Subcutaneous abdominal adipose tissue (tissue), 5 donors: ENCODE measurements at regions not wholly inside any gene's neighbourhood (a gene's known extent, or its start where the extent isn't known, plus 50 kb on each side); places are given as distances from the start of the nearest gene placed in this dataset.
"Not testable (repeated sequence)": the region's sequence is repeated elsewhere in the genome, so short reads cannot be mapped to it uniquely, and the experiment has no call there.

ENCODE experiments used
- H3K27ac ChIP-seq: one replicate; pipeline ENCODE4 v1.7.0; 2013; ENCODE audit warnings: low read depth, mild to moderate bottlenecking, inconsistent platforms, low read length, moderate library complexity
- H3K27me3 ChIP-seq, 5 donors: one replicate each; pipeline ENCODE4 v1.7.0; 2013; ENCODE audit warnings: low read length in 5 of 5, inconsistent platforms in 1 of 5; ENCODE audit not compliant: control insufficient read depth in 5 of 5, insufficient read depth in 4 of 5
- H3K36me3 ChIP-seq, 5 donors: one replicate each; pipeline ENCODE4 v1.7.0; 2013; ENCODE audit warnings: low read length in 5 of 5; ENCODE audit not compliant: control insufficient read depth in 5 of 5, insufficient read depth in 5 of 5
- H3K4me1 ChIP-seq, 5 donors: one replicate each; pipeline ENCODE4 v1.7.0; 2013; ENCODE audit warnings: low read length in 5 of 5, mild to moderate bottlenecking in 3 of 5, moderate library complexity in 1 of 5; ENCODE audit not compliant: control insufficient read depth in 5 of 5, insufficient read depth in 5 of 5
- H3K4me3 ChIP-seq, 5 donors: one replicate each; pipeline ENCODE4 v1.7.0; 2013; ENCODE audit warnings: low read length in 5 of 5, low read depth in 1 of 5
- H3K9ac ChIP-seq, 5 donors: one replicate each; pipeline ENCODE4 v1.7.0; 2013; ENCODE audit warnings: low read length in 5 of 5, mild to moderate bottlenecking in 4 of 5, moderate library complexity in 3 of 5
- H3K9me3 ChIP-seq, 5 donors: one replicate each; pipeline ENCODE4 v1.7.0; 2013; ENCODE audit warnings: low read length in 5 of 5; ENCODE audit not compliant: control insufficient read depth in 5 of 5
- donor health status: healthy.
- donor health status: healthy.
- donor health status: healthy.
- donor health status: healthy.
- donor health status: healthy.

DNA sequence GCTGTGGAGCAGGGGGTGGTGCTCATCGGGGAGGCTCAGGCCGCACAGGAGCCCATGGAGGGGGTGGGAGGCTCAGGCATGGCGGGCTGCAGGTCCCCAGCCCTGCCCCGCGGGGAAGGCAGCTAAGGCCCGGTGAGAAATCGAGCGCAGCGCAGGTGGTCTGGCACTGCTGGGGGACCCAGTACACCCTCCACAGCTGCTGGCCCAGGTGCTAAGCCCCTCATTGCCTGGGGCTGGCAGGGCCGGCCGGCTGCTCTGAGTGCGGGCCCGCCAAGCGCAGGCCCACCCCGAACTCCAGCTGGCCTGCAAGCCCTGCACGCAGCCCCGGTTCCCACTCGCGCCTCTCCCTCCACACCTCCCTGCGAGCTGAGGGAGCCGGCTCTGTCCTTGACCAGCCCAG lies 257.3 kb upstream of the CNTN5 start:
- H3K4me1 ChIP-seq, H3K36me3 ChIP-seq, H3K27ac ChIP-seq, H3K4me3 ChIP-seq, H3K27me3 ChIP-seq, H3K9ac ChIP-seq: not testable (repeated sequence)
- H3K9me3 ChIP-seq: peaks cover 0 to 11% (median 3%) of the 10 kb centered on the region in 5 donors

DNA sequence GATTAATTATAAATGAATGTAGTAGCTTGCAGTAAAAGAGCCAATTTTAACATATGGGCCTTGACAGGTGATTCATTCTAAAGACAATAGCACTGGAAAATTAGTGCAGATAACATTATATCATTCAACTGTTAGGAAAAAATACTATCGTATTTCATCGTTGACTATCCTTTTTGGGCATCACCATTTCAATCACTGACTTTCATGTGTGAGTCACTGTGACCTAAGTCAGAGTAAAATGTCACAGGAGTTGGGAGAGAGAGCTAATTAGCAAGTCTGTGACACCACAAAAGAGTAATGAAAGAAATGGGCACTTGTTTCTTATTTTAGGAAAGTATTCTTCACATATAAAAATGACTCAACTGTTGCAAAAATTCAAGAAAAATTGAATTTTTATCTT lies 253.8 kb upstream of the CNTN5 start:
- H3K36me3 ChIP-seq: no peaks in the 10 kb centered on the region
- H3K4me3 ChIP-seq: no peak overlapping the region
- H3K9me3 ChIP-seq: peaks cover 0 to 15% (median 2%) of the 10 kb centered on the region in 5 donors
- H3K9ac ChIP-seq: no peak overlapping the region
- no peaks in the 10 kb centered on the region for H3K27me3 ChIP-seq
- H3K27ac ChIP-seq: no peak overlapping the region
- no peaks in the 10 kb centered on the region for H3K4me1 ChIP-seq

DNA sequence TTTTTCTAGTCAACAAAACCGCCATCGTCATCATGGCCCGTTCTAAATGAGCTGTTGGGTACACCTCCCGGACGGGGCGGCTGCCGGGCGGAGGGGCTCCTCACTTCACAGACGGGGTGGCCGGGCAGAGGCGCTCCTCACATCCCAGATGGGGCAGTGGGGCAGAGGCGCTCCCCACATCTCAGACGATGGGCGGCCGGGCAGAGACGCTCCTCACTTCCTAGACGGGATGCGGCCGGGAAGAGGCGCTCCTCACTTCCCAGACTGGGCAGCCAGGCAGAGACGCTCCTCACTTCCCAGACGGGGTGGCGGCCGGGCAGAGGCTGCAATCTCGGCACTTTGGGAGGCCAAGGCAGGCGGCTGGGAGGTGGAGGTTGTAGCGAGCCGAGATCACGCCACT lies 250.7 kb upstream of the CNTN5 start:
- H3K4me1 ChIP-seq, H3K9ac ChIP-seq, H3K4me3 ChIP-seq, H3K36me3 ChIP-seq, H3K27ac ChIP-seq, H3K9me3 ChIP-seq, H3K27me3 ChIP-seq: not testable (repeated sequence)

DNA sequence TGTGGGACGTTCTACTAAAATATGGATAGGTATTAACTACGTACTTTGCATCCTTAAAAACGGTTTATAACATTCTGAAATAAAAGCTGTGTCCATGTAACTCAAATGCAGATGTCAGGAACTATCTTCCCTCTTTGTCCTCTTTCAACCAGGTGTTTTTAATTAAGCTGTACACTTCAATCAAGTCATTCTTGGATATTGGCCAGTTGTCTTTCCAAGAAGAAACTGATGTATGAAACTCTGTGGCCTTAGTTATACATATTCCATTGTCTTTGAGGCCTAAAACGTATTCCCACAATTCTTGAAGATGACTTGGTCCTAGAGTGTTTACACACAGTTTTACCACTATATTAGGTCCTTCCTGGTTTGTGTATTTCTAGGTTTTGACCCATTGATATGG lies 249.0 kb upstream of the CNTN5 start:
- H3K9ac ChIP-seq: no peak overlapping the region
- H3K9me3 ChIP-seq: peaks cover 0 to 4% (median 0%) of the 10 kb centered on the region in 5 donors
- H3K36me3 ChIP-seq: no peaks in the 10 kb centered on the region
- no peak overlapping the region for H3K27ac ChIP-seq
- H3K4me1 ChIP-seq: no peaks in the 10 kb centered on the region
- H3K4me3 ChIP-seq: no peak overlapping the region
- H3K27me3 ChIP-seq: no peaks in the 10 kb centered on the region

DNA sequence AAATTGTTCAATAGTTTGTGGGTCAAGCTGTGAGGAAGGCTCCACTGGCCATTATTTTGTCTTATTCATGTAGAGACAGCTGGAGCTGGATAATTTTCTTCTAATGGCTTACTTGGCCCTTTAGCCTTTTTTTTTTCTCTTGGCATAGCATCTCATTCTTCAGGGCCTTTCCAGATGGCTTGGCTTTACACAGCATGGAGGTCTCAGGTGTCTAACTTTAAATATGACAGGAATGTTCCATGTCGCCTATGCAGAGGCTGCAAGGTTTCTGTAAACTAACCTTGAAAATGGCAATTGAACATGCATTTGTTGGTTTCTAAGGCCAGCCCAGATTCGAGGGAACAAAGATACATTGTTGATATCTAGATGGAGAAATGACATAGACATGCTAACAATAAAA lies 247.9 kb upstream of the CNTN5 start:
- H3K36me3 ChIP-seq: no peaks in the 10 kb centered on the region
- H3K27ac ChIP-seq: no peak overlapping the region
- peaks cover 0 to 4% (median 0%) of the 10 kb centered on the region in 5 donors for H3K9me3 ChIP-seq
- H3K9ac ChIP-seq: no peak overlapping the region
- no peaks in the 10 kb centered on the region for H3K27me3 ChIP-seq
- H3K4me1 ChIP-seq: no peaks in the 10 kb centered on the region
- H3K4me3 ChIP-seq: no peak overlapping the region

DNA sequence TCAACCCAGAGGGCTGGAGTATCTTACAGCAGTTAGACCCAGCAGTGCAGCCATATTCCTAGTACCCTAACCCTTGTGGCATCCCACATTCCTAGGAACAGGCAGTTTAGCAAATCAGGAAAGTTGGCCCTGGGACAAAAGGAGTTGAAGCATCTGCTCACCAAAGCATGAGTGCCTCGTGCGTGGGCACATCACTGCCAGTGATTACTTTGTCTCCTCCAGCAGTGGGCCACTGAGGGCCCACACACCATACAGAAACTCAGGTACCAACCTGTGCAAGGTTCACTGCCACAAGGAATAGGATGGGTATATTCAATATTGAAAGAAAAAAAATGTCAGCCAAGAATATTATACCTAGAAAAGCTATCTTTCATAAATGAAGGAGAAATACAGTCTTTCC lies 227.5 kb upstream of the CNTN5 start:
- Histone ChIP-seq H3K27ac (no peak overlapping the region), H3K27me3 (no peaks in the 10 kb centered on the region), H3K4me1 (no peaks in the 10 kb centered on the region), H3K36me3 (no peaks in the 10 kb centered on the region), H3K9me3 (peaks cover 0 to 10% (median 6%) of the 10 kb centered on the region in 5 donors), H3K9ac (no peak overlapping the region), H3K4me3 (no peak overlapping the region)

DNA sequence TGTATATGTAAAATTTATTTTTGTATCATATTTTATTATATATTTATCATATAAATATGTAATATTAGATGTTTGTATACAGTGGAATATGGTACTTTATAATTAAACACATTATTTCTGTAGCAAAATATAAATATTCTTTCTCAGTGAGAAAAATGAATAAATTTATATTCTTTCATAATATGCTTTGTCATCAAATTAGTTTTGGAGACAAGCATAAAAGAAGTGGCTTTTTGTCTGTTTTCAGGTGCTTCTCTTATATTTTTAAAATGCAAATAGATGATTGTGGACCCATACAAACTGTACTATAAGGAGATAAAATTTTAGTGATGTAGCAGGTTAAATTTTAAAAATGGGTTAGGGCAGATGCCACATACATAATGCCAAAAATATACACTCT lies 222.4 kb upstream of the CNTN5 start:
- Histone ChIP-seq H3K27me3 (no peaks in the 10 kb centered on the region), H3K9me3 (peaks cover 0 to 13% (median under 1%) of the 10 kb centered on the region in 5 donors), H3K9ac (no peak overlapping the region), H3K4me1 (no peaks in the 10 kb centered on the region), H3K4me3 (no peak overlapping the region), H3K36me3 (no peaks in the 10 kb centered on the region), H3K27ac (no peak overlapping the region)

DNA sequence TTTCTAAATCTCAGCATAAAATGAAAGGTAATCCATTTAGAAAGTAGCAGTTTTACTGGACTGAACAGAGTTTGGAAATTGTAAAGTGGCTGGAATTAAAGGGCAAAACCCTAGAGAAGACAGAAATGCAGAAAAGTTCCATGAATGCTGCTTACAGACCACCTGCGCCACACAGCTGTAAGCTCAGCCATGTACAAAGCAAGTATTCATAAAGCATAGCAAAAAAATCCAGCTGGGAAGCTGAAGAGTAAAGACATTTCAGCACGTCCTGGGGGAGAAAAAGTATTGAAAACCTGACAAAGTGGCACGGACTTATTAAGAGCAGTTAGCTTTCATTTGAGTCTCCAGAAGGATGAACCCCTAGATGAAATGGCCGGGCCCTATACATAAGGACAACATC lies 220.1 kb upstream of the CNTN5 start:
- Histone ChIP-seq H3K27ac (no peak overlapping the region), H3K36me3 (no peaks in the 10 kb centered on the region), H3K9me3 (peaks cover 0 to 11% (median 2%) of the 10 kb centered on the region in 5 donors), H3K27me3 (no peaks in the 10 kb centered on the region), H3K9ac (no peak overlapping the region), H3K4me1 (no peaks in the 10 kb centered on the region), H3K4me3 (no peak overlapping the region)

DNA sequence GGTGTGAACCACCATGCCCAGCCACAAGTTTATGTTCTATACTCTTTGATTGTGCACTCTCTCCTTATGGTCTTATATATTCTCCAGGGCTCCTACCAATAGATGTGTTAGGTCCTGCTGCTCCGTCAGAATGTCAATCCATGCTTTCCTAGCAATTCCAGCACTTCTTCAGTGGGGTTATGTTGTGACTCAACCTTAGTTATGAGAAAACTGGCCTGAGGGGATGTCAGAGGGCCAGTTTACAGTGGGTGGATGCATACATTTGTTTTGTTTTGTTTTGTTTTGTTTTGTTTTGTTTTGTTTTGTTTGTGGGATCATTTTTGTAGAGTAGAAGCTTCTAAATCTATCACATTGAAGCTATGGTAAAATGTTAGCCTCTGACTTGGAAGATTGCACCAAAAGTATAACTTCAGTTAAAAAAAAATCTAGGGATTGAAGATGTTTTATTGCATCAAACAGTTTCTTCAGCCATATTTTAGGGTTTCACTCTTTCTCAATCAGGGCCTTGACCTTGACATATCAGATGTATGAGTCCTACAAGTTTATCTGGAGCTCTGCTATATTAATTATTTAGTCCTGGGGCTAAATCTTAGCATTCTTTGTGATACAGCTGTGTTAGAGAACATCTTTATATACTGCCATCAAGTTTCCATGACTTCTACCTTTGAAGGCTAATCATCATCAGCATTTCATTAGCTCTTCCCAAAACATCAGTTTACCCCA lies 191.6 kb upstream of the CNTN5 start:
- Histone ChIP-seq H3K36me3 (no peaks in the 10 kb centered on the region), H3K27ac (no peak overlapping the region), H3K4me3 (no peak overlapping the region), H3K9ac (no peak overlapping the region), H3K9me3 (peaks cover 0 to 2% (median 0%) of the 10 kb centered on the region in 5 donors), H3K4me1 (peaks cover 0 to 4% (median 0%) of the 10 kb centered on the region in 5 donors), H3K27me3 (no peaks in the 10 kb centered on the region)

DNA sequence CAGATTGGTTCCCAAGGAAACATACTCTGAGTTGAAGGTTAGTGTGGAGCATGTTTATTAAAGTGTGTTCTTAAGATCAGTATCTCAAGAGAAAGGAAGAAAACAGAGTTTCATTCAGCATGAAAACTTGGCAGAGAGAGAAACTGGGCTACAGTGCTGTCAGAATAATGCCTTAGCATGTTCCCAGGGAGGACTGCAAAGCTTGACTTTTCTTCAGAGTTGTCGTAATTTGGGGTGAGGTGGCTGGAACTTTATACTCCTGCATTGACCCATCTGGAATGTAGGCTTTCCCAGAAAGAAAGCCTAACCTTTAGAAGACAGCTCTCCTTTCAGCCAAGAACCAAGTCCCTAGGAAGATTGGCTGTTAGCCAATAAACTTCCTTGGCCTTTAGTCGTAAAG lies 190.8 kb upstream of the CNTN5 start:
- Histone ChIP-seq H3K9ac (no peak overlapping the region), H3K9me3 (peaks cover 0 to 2% (median 0%) of the 10 kb centered on the region in 5 donors), H3K27me3 (no peaks in the 10 kb centered on the region), H3K4me3 (no peak overlapping the region), H3K4me1 (peaks cover 0 to 4% (median 0%) of the 10 kb centered on the region in 5 donors), H3K27ac (no peak overlapping the region), H3K36me3 (no peaks in the 10 kb centered on the region)
